Sigmoid colon (tissue), 6 donors: ENCODE measurements at regions not wholly inside any gene's neighbourhood (a gene's known extent, or its start where the extent isn't known, plus 50 kb on each side); places are given as distances from the start of the nearest gene placed in this dataset.

ENCODE experiments used
- DNase-seq: peaks from one replicate; pipeline ENCODE4 v3.0.0-alpha.2; 2019
- H3K27ac ChIP-seq, 4 donors: fragments of 200-600 bp; sonication (generic); one replicate each; pipeline ENCODE4 v1.5.1; 2016 to 2019; ENCODE audit warnings: mild to moderate bottlenecking in 1 of 4
- H3K27me3 ChIP-seq, 3 donors: fragments of 200-600 bp; sonication (generic); one replicate each; pipeline ENCODE4 v1.5.1; 2019; ENCODE audit warnings: mild to moderate bottlenecking in 1 of 3
- H3K36me3 ChIP-seq, 4 donors: fragments of 200-600 bp; sonication (generic); one replicate each; pipeline ENCODE4 v1.5.1; 2016 to 2019
- H3K4me1 ChIP-seq, 4 donors: fragments of 200-600 bp; sonication (generic); one replicate each; pipeline ENCODE4 v1.5.1; 2017 to 2019
- H3K4me3 ChIP-seq, 4 donors: fragments of 200-600 bp; sonication (generic); one replicate each; pipeline ENCODE4 v1.5.1; 2017 to 2019; ENCODE audit warnings: mild to moderate bottlenecking in 2 of 4, moderate library complexity in 1 of 4
- H3K9me3 ChIP-seq, 4 donors: fragments of 200-600 bp in 3 of 4; sonication (generic) in 3 of 4; one replicate each; pipeline versions ENCODE4 v1.5.1 to v1.6.1; 2013 to 2019
- CTCF ChIP-seq, 4 experiments: fragments of 450-650 bp in 3 of 4; fragments of 200-600 bp in 1 of 4; IDR thresholded peaks; one replicate each; pipeline ENCODE4 v1.5.1; 2016 to 2019; ENCODE audit warnings: antibody characterized with exemption in 4 of 4, mild to moderate bottlenecking in 3 of 4, moderate library complexity in 2 of 4
- EP300 ChIP-seq, 4 donors: sonication (generic); formaldehyde crosslinking; IDR thresholded peaks; one replicate each; pipeline ENCODE4 v1.6.1; 2017; ENCODE audit warnings: antibody characterized with exemption in 4 of 4
- POLR2A ChIP-seq, 2 donors: fragments of 450-650 bp; IDR thresholded peaks; one replicate each; pipeline ENCODE4 v1.6.1; 2016; ENCODE audit warnings: antibody characterized with exemption in 2 of 2, mild to moderate bottlenecking in 2 of 2, moderate library complexity in 2 of 2
- POLR2AphosphoS5 ChIP-seq, 4 donors: sonication (generic); formaldehyde crosslinking; IDR thresholded peaks; one replicate each; pipeline ENCODE4 v1.6.1; 2017; ENCODE audit warnings: antibody characterized with exemption in 4 of 4
- WGBS, 2 donors: extraction: QIAGEN DNeasy Blood & Tissue Kit; methylation state at CpG; one replicate each; pipeline ENCODE4 v1.1.7; 2013; 5-methylcytosine and 5-hydroxymethylcytosine counted together
- intact Hi-C: fragments of 100-400 bp; cut with DNase I; formaldehyde crosslinking; loops from one replicate; pipeline ENCODE4 v1.15.1; 2023
- donor health status: healthy with polysubstance abuse.
- donor health status: healthy.

GRCh38 chr2:18131761-18132160, 253.3 kb downstream of the KCNS3 start:
- Histone ChIP-seq H3K4me1 (no peaks in the 10 kb centered on the region), H3K36me3 (no peaks in the 10 kb centered on the region), H3K27ac (no peak overlapping the region), H3K4me3 (no peak overlapping the region), H3K9me3 (no peaks in the 10 kb centered on the region), H3K27me3 (no peaks in the 10 kb centered on the region)
- WGBS, 2 donors, result 42 to 76% methylated on average over 1 of the region's 1 CpG
- no peak for TF ChIP-seq CTCF (IDR thresholded peaks at IDR 0.05)
- intact Hi-C loops, result no loop called here
- no peak for DNase-seq

GRCh38 chr2:18129348-18129747, 250.9 kb downstream of the KCNS3 start:
- Histone ChIP-seq H3K27ac (no peak overlapping the region), H3K9me3 (no peaks in the 10 kb centered on the region), H3K4me1 (no peaks in the 10 kb centered on the region), H3K27me3 (no peaks in the 10 kb centered on the region), H3K4me3 (no peak overlapping the region), H3K36me3 (no peaks in the 10 kb centered on the region)
- intact Hi-C loops, result no loop called here
- DNase-seq, result no peak
- TF ChIP-seq POLR2AphosphoS5 (IDR thresholded peaks at IDR 0.05) (no peak), CTCF (IDR thresholded peaks at IDR 0.05) (no peak), POLR2A (IDR thresholded peaks at IDR 0.05) (no peak), EP300 (IDR thresholded peaks at IDR 0.05) (no peak)

GRCh38 chr2:18125303-18125702, 246.8 kb downstream of the KCNS3 start:
- 86 to 90% methylated on average over 1 of the region's 1 CpG for WGBS, 2 donors
- peaks cover 0 to 9% (median 0%) of the 10 kb centered on the region in 4 donors for H3K4me1 ChIP-seq
- H3K27me3 ChIP-seq, result no peaks in the 10 kb centered on the region
- H3K27ac ChIP-seq, result no peak overlapping the region
- TF ChIP-seq EP300 (IDR thresholded peaks at IDR 0.05) (no peak), CTCF (IDR thresholded peaks at IDR 0.05) (no peak), POLR2A (IDR thresholded peaks at IDR 0.05) (no peak), POLR2AphosphoS5 (IDR thresholded peaks at IDR 0.05) (no peak)
- H3K9me3 ChIP-seq, result no peaks in the 10 kb centered on the region
- no peak for DNase-seq
- intact Hi-C loops, result no loop called here
- no peaks in the 10 kb centered on the region for H3K36me3 ChIP-seq
- H3K4me3 ChIP-seq, result no peak overlapping the region

GRCh38 chr2:18124116-18124835, 245.8 kb downstream of the KCNS3 start:
- intact Hi-C loops, result no loop called here
- no peaks in the 10 kb centered on the region for H3K9me3 ChIP-seq
- no peaks in the 10 kb centered on the region for H3K36me3 ChIP-seq
- no peak for DNase-seq
- WGBS, 2 donors, result 69 to 80% methylated on average over 6 of the region's 6 CpGs
- H3K4me3 ChIP-seq, result no peak overlapping the region
- no peaks in the 10 kb centered on the region for H3K27me3 ChIP-seq
- peaks cover 0 to 19% (median 9%) of the 10 kb centered on the region in 4 donors for H3K4me1 ChIP-seq
- no peak overlapping the region for H3K27ac ChIP-seq
- TF ChIP-seq POLR2A (IDR thresholded peaks at IDR 0.05), result no peak
- TF ChIP-seq POLR2AphosphoS5 (IDR thresholded peaks at IDR 0.05), result no peak
- TF ChIP-seq CTCF (IDR thresholded peaks at IDR 0.05), result no peak
- TF ChIP-seq EP300 (IDR thresholded peaks at IDR 0.05), result no peak

- TF ChIP-seq POLR2A (IDR thresholded peaks at IDR 0.05), result no peak
- TF ChIP-seq POLR2AphosphoS5 (IDR thresholded peaks at IDR 0.05), result no peak
- no peak for TF ChIP-seq EP300 (IDR thresholded peaks at IDR 0.05)
- no peak for TF ChIP-seq CTCF (IDR thresholded peaks at IDR 0.05)
- Histone ChIP-seq H3K4me3 (no peak overlapping the region), H3K27ac (no peak overlapping the region), H3K27me3 (no peaks in the 10 kb centered on the region), H3K4me1 (peaks cover 0 to 21% (median 9%) of the 10 kb centered on the region in 4 donors), H3K9me3 (no peaks in the 10 kb centered on the region), H3K36me3 (no peaks in the 10 kb centered on the region)
- intact Hi-C loops, result no loop called here
- WGBS, 2 donors, result 43 to 48% methylated on average over 3 of the region's 3 CpGs
- DNase-seq, result no peak
Observed at GRCh38 chr2:18123577-18123976, 245.1 kb downstream of the KCNS3 start.
